ENCODE measurements at regions not wholly inside any gene's neighbourhood (a gene's known extent, or its start where the extent isn't known, plus 50 kb on each side); places are given as distances from the start of the nearest gene placed in this dataset.
A peak's percentile ranks its signal among the peaks of the same experiment; 100 is the strongest.

DNA sequence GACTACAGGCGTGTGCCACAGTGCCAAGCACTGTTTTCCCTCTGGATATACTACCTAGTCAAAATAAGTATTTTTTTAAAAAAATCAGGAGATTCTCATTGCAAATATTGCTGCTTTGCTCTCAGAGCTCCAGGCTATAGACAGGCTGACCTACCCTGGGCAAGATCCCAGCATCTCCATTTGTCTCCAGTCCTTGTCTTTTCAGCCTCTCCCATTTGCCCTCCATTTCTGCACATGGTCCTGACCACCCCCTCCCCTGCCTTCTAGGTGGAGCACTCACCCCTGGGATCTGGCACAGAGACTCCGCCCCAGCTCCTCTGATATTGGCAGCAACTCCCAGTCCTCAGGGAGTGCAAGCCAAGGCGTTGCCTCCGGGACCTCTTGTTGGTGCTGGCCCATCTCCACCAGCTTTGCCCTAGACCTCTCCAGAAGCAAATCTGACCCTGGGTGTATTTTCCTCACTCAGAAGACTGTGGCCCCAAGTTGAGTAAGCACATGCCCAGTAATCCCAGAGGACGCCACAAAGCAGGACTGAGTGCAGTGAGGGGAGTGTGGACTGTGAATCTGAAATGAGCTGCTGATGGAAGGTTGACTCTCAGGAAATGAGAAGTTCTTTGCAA lies 120.6 kb downstream of the MTPAP start:
- no peak overlapping the region for H3K4me3 ChIP-seq (ENCODE audit: low read length in 2 of 2)
- no peaks in the 10 kb centered on the region for H3K4me1 ChIP-seq (ENCODE audit: control insufficient read depth, insufficient read depth, low read length)

GRCh38 chr10:30227481-30227880 lies 121.6 kb downstream of the MTPAP start:
- Histone ChIP-seq H3K9ac (ENCODE audit: low read length in 2 of 2) (no peak overlapping the region), H3K27ac (ENCODE audit: low read length) (no peak overlapping the region), H3K27me3 (ENCODE audit: control insufficient read depth in 1 of 2, insufficient read depth in 2 of 2, low read length in 2 of 2) (no peaks in the 10 kb centered on the region), H3K4me1 (ENCODE audit: control insufficient read depth, insufficient read depth, low read length) (no peaks in the 10 kb centered on the region), H3K36me3 (ENCODE audit: control insufficient read depth in 2 of 2, insufficient read depth in 2 of 2, low read length in 2 of 2) (no peaks in the 10 kb centered on the region), H3K9me3 (ENCODE audit: control insufficient read depth in 2 of 2, low read length in 2 of 2) (no peaks in the 10 kb centered on the region), H3K4me3 (ENCODE audit: low read length in 2 of 2) (no peak overlapping the region)

More for the DNA sequence above, 120.6 kb downstream of the MTPAP start:
- Histone ChIP-seq H3K27ac (ENCODE audit: low read length) (no peak overlapping the region), H3K9ac (ENCODE audit: low read length in 2 of 2) (no peak overlapping the region), H3K36me3 (ENCODE audit: control insufficient read depth in 2 of 2, insufficient read depth in 2 of 2, low read length in 2 of 2) (no peaks in the 10 kb centered on the region), H3K9me3 (ENCODE audit: control insufficient read depth in 2 of 2, low read length in 2 of 2) (no peaks in the 10 kb centered on the region), H3K27me3 (ENCODE audit: control insufficient read depth in 1 of 2, insufficient read depth in 2 of 2, low read length in 2 of 2) (no peaks in the 10 kb centered on the region)

GRCh38 chr10:30219971-30220751 lies 128.9 kb downstream of the MTPAP start:
- peaks cover 0 to 2% of the 10 kb centered on the region in 2 donors for H3K27me3 ChIP-seq (ENCODE audit: control insufficient read depth in 1 of 2, insufficient read depth in 2 of 2, low read length in 2 of 2)

GRCh38 chr10:30216821-30217220 lies 132.3 kb downstream of the MTPAP start:
- H3K9ac ChIP-seq (ENCODE audit: low read length in 2 of 2): no peak overlapping the region
- H3K27ac ChIP-seq (ENCODE audit: low read length): no peak overlapping the region
- H3K27me3 ChIP-seq (ENCODE audit: control insufficient read depth in 1 of 2, insufficient read depth in 2 of 2, low read length in 2 of 2): peaks cover 0 to 2% of the 10 kb centered on the region in 2 donors
- no peaks in the 10 kb centered on the region for H3K36me3 ChIP-seq (ENCODE audit: control insufficient read depth in 2 of 2, insufficient read depth in 2 of 2, low read length in 2 of 2)
- H3K9me3 ChIP-seq (ENCODE audit: control insufficient read depth in 2 of 2, low read length in 2 of 2): no peaks in the 10 kb centered on the region
- H3K4me1 ChIP-seq (ENCODE audit: control insufficient read depth, insufficient read depth, low read length): no peaks in the 10 kb centered on the region
- no peak overlapping the region for H3K4me3 ChIP-seq (ENCODE audit: low read length in 2 of 2)

More at GRCh38 chr10:30219971-30220751, 128.9 kb downstream of the MTPAP start:
- Histone ChIP-seq H3K36me3 (ENCODE audit: control insufficient read depth in 2 of 2, insufficient read depth in 2 of 2, low read length in 2 of 2) (no peaks in the 10 kb centered on the region), H3K9ac (ENCODE audit: low read length in 2 of 2) (no peak overlapping the region), H3K27ac (ENCODE audit: low read length) (no peak overlapping the region), H3K9me3 (ENCODE audit: control insufficient read depth in 2 of 2, low read length in 2 of 2) (no peaks in the 10 kb centered on the region), H3K4me1 (ENCODE audit: control insufficient read depth, insufficient read depth, low read length) (no peaks in the 10 kb centered on the region), H3K4me3 (ENCODE audit: low read length in 2 of 2) (no peak overlapping the region)

- Histone ChIP-seq H3K4me1 (ENCODE audit: control insufficient read depth, insufficient read depth, low read length) (no peaks in the 10 kb centered on the region), H3K4me3 (ENCODE audit: low read length in 2 of 2) (peak overlapping the region in 1 of 2 donors; percentile 24), H3K9me3 (ENCODE audit: control insufficient read depth in 2 of 2, low read length in 2 of 2) (no peaks in the 10 kb centered on the region), H3K27ac (ENCODE audit: low read length) (no peak overlapping the region), H3K9ac (ENCODE audit: low read length in 2 of 2) (no peak overlapping the region), H3K27me3 (ENCODE audit: control insufficient read depth in 1 of 2, insufficient read depth in 2 of 2, low read length in 2 of 2) (peaks cover 0 to 2% of the 10 kb centered on the region in 2 donors), H3K36me3 (ENCODE audit: control insufficient read depth in 2 of 2, insufficient read depth in 2 of 2, low read length in 2 of 2) (no peaks in the 10 kb centered on the region)
These were observed 133.5 kb downstream of the MTPAP start for GRCh38 chr10:30215623-30216022.

GRCh38 chr10:30215141-30215540 lies 133.9 kb downstream of the MTPAP start:
- Histone ChIP-seq H3K27ac (ENCODE audit: low read length) (no peak overlapping the region), H3K4me3 (ENCODE audit: low read length in 2 of 2) (peak overlapping the region in 1 of 2 donors; percentile 24), H3K4me1 (ENCODE audit: control insufficient read depth, insufficient read depth, low read length) (no peaks in the 10 kb centered on the region), H3K9ac (ENCODE audit: low read length in 2 of 2) (no peak overlapping the region), H3K9me3 (ENCODE audit: control insufficient read depth in 2 of 2, low read length in 2 of 2) (no peaks in the 10 kb centered on the region), H3K27me3 (ENCODE audit: control insufficient read depth in 1 of 2, insufficient read depth in 2 of 2, low read length in 2 of 2) (peaks cover 0 to 1% of the 10 kb centered on the region in 2 donors), H3K36me3 (ENCODE audit: control insufficient read depth in 2 of 2, insufficient read depth in 2 of 2, low read length in 2 of 2) (no peaks in the 10 kb centered on the region)

DNA sequence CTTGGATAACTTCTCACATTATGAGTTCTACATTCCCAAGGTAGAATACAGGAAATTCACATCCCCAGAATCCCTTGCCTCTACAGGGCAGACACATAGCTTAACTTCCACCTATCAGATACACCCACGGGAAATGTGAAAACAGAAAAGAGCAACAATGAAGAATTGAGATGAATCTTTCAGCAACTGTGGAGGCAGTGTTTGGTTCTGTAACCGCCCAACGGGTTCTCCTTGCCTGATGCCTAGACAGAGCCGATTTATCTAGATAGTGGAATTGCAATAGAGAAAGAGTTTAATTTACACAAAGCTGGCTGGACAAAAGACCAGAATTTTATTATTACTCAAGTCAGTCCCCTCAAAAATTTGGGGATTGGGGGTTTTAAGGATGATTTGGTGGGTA lies 138.8 kb downstream of the MTPAP start:
- no peaks in the 10 kb centered on the region for H3K4me1 ChIP-seq (ENCODE audit: control insufficient read depth, insufficient read depth, low read length)
- H3K27ac ChIP-seq (ENCODE audit: low read length): no peak overlapping the region
- H3K9ac ChIP-seq (ENCODE audit: low read length in 2 of 2): no peak overlapping the region

GRCh38 chr10:30208330-30208729 lies 140.7 kb downstream of the MTPAP start:
- Histone ChIP-seq H3K9me3 (ENCODE audit: control insufficient read depth in 2 of 2, low read length in 2 of 2) (peaks cover 0 to 5% of the 10 kb centered on the region in 2 donors), H3K27ac (ENCODE audit: low read length) (no peak overlapping the region), H3K27me3 (ENCODE audit: control insufficient read depth in 1 of 2, insufficient read depth in 2 of 2, low read length in 2 of 2) (no peaks in the 10 kb centered on the region), H3K9ac (ENCODE audit: low read length in 2 of 2) (no peak overlapping the region), H3K36me3 (ENCODE audit: control insufficient read depth in 2 of 2, insufficient read depth in 2 of 2, low read length in 2 of 2) (no peaks in the 10 kb centered on the region), H3K4me1 (ENCODE audit: control insufficient read depth, insufficient read depth, low read length) (no peaks in the 10 kb centered on the region), H3K4me3 (ENCODE audit: low read length in 2 of 2) (no peak overlapping the region)

More for the DNA sequence above, 138.8 kb downstream of the MTPAP start:
- H3K4me3 ChIP-seq (ENCODE audit: low read length in 2 of 2): no peak overlapping the region
- H3K36me3 ChIP-seq (ENCODE audit: control insufficient read depth in 2 of 2, insufficient read depth in 2 of 2, low read length in 2 of 2): no peaks in the 10 kb centered on the region
- no peaks in the 10 kb centered on the region for H3K27me3 ChIP-seq (ENCODE audit: control insufficient read depth in 1 of 2, insufficient read depth in 2 of 2, low read length in 2 of 2)
- no peaks in the 10 kb centered on the region for H3K9me3 ChIP-seq (ENCODE audit: control insufficient read depth in 2 of 2, low read length in 2 of 2)

DNA sequence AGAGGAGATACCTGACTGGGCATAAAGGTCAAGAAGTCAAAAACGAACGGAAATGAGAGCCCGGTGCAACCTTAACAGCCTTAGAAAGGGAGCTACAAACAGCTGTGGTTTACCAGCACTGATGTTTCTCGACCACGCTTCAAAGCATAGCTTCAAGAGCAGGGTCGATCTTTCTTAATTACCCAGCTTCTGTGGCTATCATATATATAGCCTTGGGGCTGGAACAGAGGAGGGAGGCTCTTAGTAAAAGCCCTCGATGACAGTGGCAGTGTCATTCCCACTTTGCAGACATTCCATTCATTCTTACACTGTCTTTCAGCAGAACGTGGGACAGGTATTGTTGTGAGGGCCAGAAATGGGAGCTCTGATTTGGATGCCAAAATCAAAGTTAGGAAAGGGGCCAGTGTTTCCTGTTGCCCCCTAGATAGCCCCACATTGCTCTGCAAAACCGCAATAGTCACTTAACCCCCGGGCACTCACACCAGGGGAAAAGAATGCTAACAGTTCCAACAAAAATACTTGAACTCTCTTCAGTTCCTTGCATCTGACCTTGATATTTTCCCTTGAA lies 141.5 kb downstream of the MTPAP start:
- Histone ChIP-seq H3K9ac (ENCODE audit: low read length in 2 of 2) (no peak overlapping the region), H3K27me3 (ENCODE audit: control insufficient read depth in 1 of 2, insufficient read depth in 2 of 2, low read length in 2 of 2) (no peaks in the 10 kb centered on the region), H3K9me3 (ENCODE audit: control insufficient read depth in 2 of 2, low read length in 2 of 2) (peaks cover 0 to 5% of the 10 kb centered on the region in 2 donors), H3K4me1 (ENCODE audit: control insufficient read depth, insufficient read depth, low read length) (no peaks in the 10 kb centered on the region), H3K27ac (ENCODE audit: low read length) (no peak overlapping the region), H3K4me3 (ENCODE audit: low read length in 2 of 2) (no peak overlapping the region), H3K36me3 (ENCODE audit: control insufficient read depth in 2 of 2, insufficient read depth in 2 of 2, low read length in 2 of 2) (no peaks in the 10 kb centered on the region)

DNA sequence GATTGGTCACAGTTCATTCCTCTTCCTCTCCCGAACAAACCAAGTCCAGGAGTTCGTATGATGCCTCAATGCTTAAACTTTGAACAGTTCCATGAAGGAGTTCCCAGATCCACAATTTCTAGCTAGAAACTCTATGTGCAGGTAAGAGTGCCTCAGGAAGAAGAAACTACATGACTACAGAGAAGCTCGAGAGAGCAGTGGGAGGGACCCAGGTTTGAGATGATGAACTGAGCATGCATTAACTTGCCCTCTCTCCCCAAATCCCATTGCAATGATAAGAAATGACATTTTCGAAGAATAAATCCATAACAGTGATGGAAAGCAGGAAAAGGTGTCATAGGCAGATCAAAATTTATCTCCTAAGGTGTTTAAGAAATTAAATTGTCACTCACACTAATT lies 140.6 kb upstream of the JCAD start:
- no peaks in the 10 kb centered on the region for H3K36me3 ChIP-seq (ENCODE audit: control insufficient read depth in 2 of 2, insufficient read depth in 2 of 2, low read length in 2 of 2)
- H3K9ac ChIP-seq (ENCODE audit: low read length in 2 of 2): no peak overlapping the region
- H3K9me3 ChIP-seq (ENCODE audit: control insufficient read depth in 2 of 2, low read length in 2 of 2): peaks cover 0 to 5% of the 10 kb centered on the region in 2 donors
- H3K27me3 ChIP-seq (ENCODE audit: control insufficient read depth in 1 of 2, insufficient read depth in 2 of 2, low read length in 2 of 2): no peaks in the 10 kb centered on the region
- H3K27ac ChIP-seq (ENCODE audit: low read length): no peak overlapping the region
- no peak overlapping the region for H3K4me3 ChIP-seq (ENCODE audit: low read length in 2 of 2)
- no peaks in the 10 kb centered on the region for H3K4me1 ChIP-seq (ENCODE audit: control insufficient read depth, insufficient read depth, low read length)
